KMS-11 (cell line): ENCODE measurements at regions not wholly inside any gene's neighbourhood (a gene's known extent, or its start where the extent isn't known, plus 50 kb on each side); places are given as distances from the start of the nearest gene placed in this dataset.

Source experiments
- H2AFZ ChIP-seq: fragments of 200-600 bp; sonication (generic); 2 replicates; pipeline ENCODE4 v1.6.1; 2016; ENCODE audit warnings: antibody characterized with exemption, mixed run types, low read depth
- H3K27ac ChIP-seq: fragments of 200-600 bp; sonication (generic); 2 replicates; pipeline ENCODE4 v1.6.1; 2016; ENCODE audit warnings: mild to moderate bottlenecking, mixed run types
- H3K27me3 ChIP-seq: fragments of 200-600 bp; sonication (generic); 2 replicates; pipeline ENCODE4 v1.6.1; 2017; ENCODE audit warnings: mild to moderate bottlenecking, low read depth, mixed run types, moderate library complexity; ENCODE audit not compliant: insufficient read depth
- H3K36me3 ChIP-seq: fragments of 200-600 bp; sonication (generic); 2 replicates; pipeline ENCODE4 v1.6.1; 2017; ENCODE audit warnings: mild to moderate bottlenecking, mixed run types; ENCODE audit not compliant: insufficient read depth
- H3K4me1 ChIP-seq: fragments of 200-600 bp; sonication (generic); 2 replicates; pipeline ENCODE4 v1.6.1; 2016; ENCODE audit warnings: mild to moderate bottlenecking, low read depth, mixed run types; ENCODE audit not compliant: poor library complexity, severe bottlenecking
- H3K4me2 ChIP-seq: fragments of 200-600 bp; sonication (generic); 2 replicates; pipeline ENCODE4 v1.7.0; 2016; ENCODE audit warnings: mild to moderate bottlenecking, mixed run types
- H3K4me3 ChIP-seq: fragments of 200-600 bp; sonication (generic); IDR thresholded peaks from 2 replicates; pipeline ENCODE4 v1.6.1; 2017; ENCODE audit warnings: low read depth, low read length, mixed read lengths; ENCODE audit not compliant: insufficient read depth
- H3K79me2 ChIP-seq: fragments of 200-600 bp; sonication (generic); 2 replicates; pipeline ENCODE4 v1.6.1; 2016; ENCODE audit warnings: low read depth, mixed run types; ENCODE audit not compliant: insufficient read depth
- H3K9ac ChIP-seq: fragments of 200-600 bp; sonication (generic); 2 replicates; pipeline ENCODE4 v1.6.1; 2016; ENCODE audit warnings: mild to moderate bottlenecking, mixed run types
- H4K20me1 ChIP-seq: fragments of 200-600 bp; sonication (generic); 2 replicates; pipeline ENCODE4 v1.6.1; 2016; ENCODE audit warnings: mild to moderate bottlenecking, mixed run types; ENCODE audit not compliant: insufficient read depth
- CTCF ChIP-seq: fragments of 200-600 bp; sonication (generic); conservative IDR thresholded peaks from 2 replicates; pipeline ENCODE4 v1.6.1; 2017; ENCODE audit warnings: low read depth, mild to moderate bottlenecking, antibody characterized with exemption, low read length, moderate library complexity, mixed read lengths

GRCh38 chr14:28143316-28143715 is 623.3 kb upstream of the FOXG1 start:
- Histone ChIP-seq H3K4me2 (no peak overlapping the region), H3K27ac (no peak overlapping the region), H3K9ac (no peak overlapping the region), H3K27me3 (no peaks in the 10 kb centered on the region), H3K79me2 (no peaks in the 10 kb centered on the region), H3K4me1 (no peaks in the 10 kb centered on the region), H3K4me3 (no peak overlapping the region), H4K20me1 (no peaks in the 10 kb centered on the region), H3K36me3 (no peaks in the 10 kb centered on the region), H2AFZ (no peak overlapping the region)
- no peak for TF ChIP-seq CTCF

GRCh38 chr14:28151926-28152325 is 614.7 kb upstream of the FOXG1 start:
- H3K27ac ChIP-seq = no peak overlapping the region
- no peak for TF ChIP-seq CTCF
- H3K79me2 ChIP-seq = no peaks in the 10 kb centered on the region
- H3K9ac ChIP-seq = no peak overlapping the region
- H3K36me3 ChIP-seq = no peaks in the 10 kb centered on the region
- H3K27me3 ChIP-seq = no peaks in the 10 kb centered on the region
- no peak overlapping the region for H2AFZ ChIP-seq
- H3K4me2 ChIP-seq = no peak overlapping the region
- no peaks in the 10 kb centered on the region for H4K20me1 ChIP-seq
- no peaks in the 10 kb centered on the region for H3K4me1 ChIP-seq
- H3K4me3 ChIP-seq = no peak overlapping the region

- no peaks in the 10 kb centered on the region for H3K79me2 ChIP-seq
- H3K4me2 ChIP-seq = no peak overlapping the region
- H3K27ac ChIP-seq = no peak overlapping the region
- H2AFZ ChIP-seq = no peak overlapping the region
- no peaks in the 10 kb centered on the region for H3K36me3 ChIP-seq
- no peaks in the 10 kb centered on the region for H4K20me1 ChIP-seq
- H3K27me3 ChIP-seq = no peaks in the 10 kb centered on the region
- H3K9ac ChIP-seq = no peak overlapping the region
- TF ChIP-seq CTCF = no peak
- no peak overlapping the region for H3K4me3 ChIP-seq
- no peaks in the 10 kb centered on the region for H3K4me1 ChIP-seq
Observed at GRCh38 chr14:28152453-28153044, 614.0 kb upstream of the FOXG1 start.

- H3K9ac ChIP-seq = no peak overlapping the region
- H4K20me1 ChIP-seq = no peaks in the 10 kb centered on the region
- no peaks in the 10 kb centered on the region for H3K36me3 ChIP-seq
- no peak overlapping the region for H3K27ac ChIP-seq
- no peak for TF ChIP-seq CTCF
- H3K79me2 ChIP-seq = no peaks in the 10 kb centered on the region
- no peak overlapping the region for H3K4me3 ChIP-seq
- H3K4me1 ChIP-seq = no peaks in the 10 kb centered on the region
- H3K27me3 ChIP-seq = no peaks in the 10 kb centered on the region
- H2AFZ ChIP-seq = no peak overlapping the region
- H3K4me2 ChIP-seq = no peak overlapping the region
Observed at GRCh38 chr14:28157289-28157869, 609.2 kb upstream of the FOXG1 start.
